PC-3 (cell line): ENCODE measurements at regions not wholly inside any gene's neighbourhood (a gene's known extent, or its start where the extent isn't known, plus 50 kb on each side); places are given as distances from the start of the nearest gene placed in this dataset.

Experiments used
- ATAC-seq: fragments of 200-7000 bp; cut with Tn5 transposase; 2 replicates; pipeline ENCODE4 v1.9.1; 2020; ENCODE audit warnings: mild to moderate bottlenecking, moderate library complexity
- BruUV-seq: library from RNA; stranded (reverse); fragments of 400-500 nt; replicated peaks from 2 replicates; lab custom pipeline; 2021; lab: Mats Ljungman, UMichigan
- CTCF ChIA-PET: fragments of 300-600 bp; sonication (Branson Sonifier 250); formaldehyde crosslinking; loops from one replicate; lab custom pipeline; 2022; ENCODE audit warnings: antibody characterized with exemption; lab: Charles Lee
- POLR2A ChIA-PET: fragments of 300-600 bp; sonication (Branson Sonifier 250); formaldehyde crosslinking; loops from one replicate; lab custom pipeline; 2022; ENCODE audit warnings: antibody characterized with exemption; ENCODE audit not compliant: unreplicated experiment; lab: Charles Lee
- DNase-seq: peaks from one replicate; pipeline ENCODE4 v3.0.0-alpha.2; 2015
- H2AFZ ChIP-seq: fragments of 300-600 bp; sonication (generic); 2 replicates; pipeline ENCODE4 v1.6.0; 2016; ENCODE audit warnings: antibody characterized with exemption, low read length
- H3F3A ChIP-seq: fragments of 300-600 bp; sonication (generic); one replicate; pipeline ENCODE4 v1.6.0; 2017; ENCODE audit warnings: antibody characterized with exemption, low read length, control low read depth, mild to moderate bottlenecking; ENCODE audit not compliant: unreplicated experiment
- H3K27ac ChIP-seq: fragments of 300-600 bp; sonication (generic); 2 replicates; pipeline ENCODE4 v1.5.1; 2016; ENCODE audit warnings: mild to moderate bottlenecking, low read length
- H3K27me3 ChIP-seq: fragments of 300-600 bp; sonication (generic); 2 replicates; pipeline ENCODE4 v1.6.1; 2016; ENCODE audit warnings: low read length, mixed read lengths
- H3K36me3 ChIP-seq: fragments of 300-600 bp; sonication (generic); 2 replicates; pipeline ENCODE4 v1.6.1; 2016; ENCODE audit warnings: low read depth, mixed run types, low read length, mixed read lengths
- H3K4me1 ChIP-seq: fragments of 300-600 bp; sonication (generic); 2 replicates; pipeline ENCODE4 v1.5.1; 2016; ENCODE audit warnings: low read length; ENCODE audit not compliant: insufficient read depth
- H3K4me2 ChIP-seq: fragments of 300-600 bp; sonication (generic); 2 replicates; pipeline ENCODE4 v1.6.0; 2016; ENCODE audit warnings: low read length
- H3K4me3 ChIP-seq: fragments of 300-600 bp; sonication (generic); 2 replicates; pipeline ENCODE4 v1.5.1; 2016; ENCODE audit warnings: mild to moderate bottlenecking, low read length, mixed read lengths
- H3K79me2 ChIP-seq: fragments of 300-600 bp; sonication (generic); 2 replicates; pipeline ENCODE4 v1.6.1; 2017; ENCODE audit warnings: low read length, mixed read lengths
- H3K9ac ChIP-seq: fragments of 300-600 bp; sonication (generic); 2 replicates; pipeline ENCODE4 v1.6.0; 2016; ENCODE audit warnings: mild to moderate bottlenecking, low read length
- H3K9me2 ChIP-seq: fragments of 300-600 bp; sonication (generic); replicated peaks from 2 replicates; pipeline ENCODE4 v1.6.1; 2016; ENCODE audit warnings: mixed run types, low read length, mixed read lengths
- H3K9me3 ChIP-seq: fragments of 300-600 bp; sonication (generic); 2 replicates; pipeline ENCODE4 v1.6.1; 2016; ENCODE audit warnings: low read length, mixed read lengths
- H4K20me1 ChIP-seq: fragments of 300-600 bp; sonication (generic); 2 replicates; pipeline ENCODE4 v1.6.1; 2016; ENCODE audit warnings: low read length, mixed read lengths
- CTCF ChIP-seq: fragments of 300-600 bp; sonication (generic); conservative IDR thresholded peaks from 2 replicates; pipeline ENCODE4 v1.5.1; 2017; ENCODE audit warnings: antibody characterized with exemption, low read depth, mild to moderate bottlenecking, low read length
- EZH2 ChIP-seq: fragments of 300-600 bp; sonication (generic); IDR thresholded peaks from one replicate; pipeline ENCODE4 v1.6.1; 2017; ENCODE audit warnings: antibody characterized with exemption, mild to moderate bottlenecking, low read length; ENCODE audit not compliant: unreplicated experiment
- EZH2phosphoT487 ChIP-seq: fragments of 300-600 bp; sonication (generic); IDR thresholded peaks from 2 replicates; pipeline ENCODE4 v1.6.1; 2018; ENCODE audit warnings: mild to moderate bottlenecking, antibody characterized with exemption, low read length, borderline replicate concordance
- intact Hi-C: fragments of 100-400 bp; cut with micrococcal nuclease; formaldehyde crosslinking; loops from 2 replicates; pipeline ENCODE4 v1.9.0; 2023

DNA sequence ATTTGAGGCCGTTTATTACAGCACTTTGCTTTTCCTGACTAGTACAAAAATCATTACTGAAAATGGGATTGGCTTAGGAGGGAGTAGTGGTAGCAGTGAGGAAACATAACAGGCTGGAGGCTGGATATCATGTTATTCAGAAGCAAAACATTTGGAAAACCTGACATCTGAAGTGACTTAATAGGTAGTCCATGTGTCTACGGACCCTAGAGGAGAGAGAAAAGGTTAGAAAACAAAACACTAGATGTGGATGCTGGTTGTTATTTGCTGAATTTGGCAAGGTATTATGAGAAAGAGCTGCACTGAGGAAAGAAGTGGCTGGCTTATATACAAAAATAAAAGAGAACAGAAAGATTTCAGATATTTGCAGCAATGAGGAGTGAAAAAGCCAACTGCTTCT is 139.9 kb downstream of the MEX3B start:
- no peaks in the 10 kb centered on the region for H3K79me2 ChIP-seq
- DNase-seq (no peak), ATAC-seq (no peak)
- intact Hi-C loops = no loop called here
- no peaks in the 10 kb centered on the region for H3K9me2 ChIP-seq
- H3K4me2 ChIP-seq = no peak overlapping the region
- H3K36me3 ChIP-seq = no peaks in the 10 kb centered on the region
- TF ChIP-seq EZH2 (no peak), CTCF (no peak), EZH2phosphoT487 (no peak)
- H3K27ac ChIP-seq = no peak overlapping the region
- BruUV-seq = no TSS peak
- no peaks in the 10 kb centered on the region for H3F3A ChIP-seq
- CTCF ChIA-PET = no interaction called here
- 0 out of 2 replicates have a peak, but pooled peaks cover 3% of the 10 kb centered on the region for H3K4me1 ChIP-seq
- H4K20me1 ChIP-seq = no peaks in the 10 kb centered on the region
- H3K4me3 ChIP-seq = no peak overlapping the region
- H2AFZ ChIP-seq = no peak overlapping the region
- H3K9ac ChIP-seq = no peak overlapping the region
- POLR2A ChIA-PET = no interaction called here
- H3K9me3 ChIP-seq = no peaks in the 10 kb centered on the region
- 0 out of 2 replicates have a peak, but pooled peaks cover 4% of the 10 kb centered on the region for H3K27me3 ChIP-seq

DNA sequence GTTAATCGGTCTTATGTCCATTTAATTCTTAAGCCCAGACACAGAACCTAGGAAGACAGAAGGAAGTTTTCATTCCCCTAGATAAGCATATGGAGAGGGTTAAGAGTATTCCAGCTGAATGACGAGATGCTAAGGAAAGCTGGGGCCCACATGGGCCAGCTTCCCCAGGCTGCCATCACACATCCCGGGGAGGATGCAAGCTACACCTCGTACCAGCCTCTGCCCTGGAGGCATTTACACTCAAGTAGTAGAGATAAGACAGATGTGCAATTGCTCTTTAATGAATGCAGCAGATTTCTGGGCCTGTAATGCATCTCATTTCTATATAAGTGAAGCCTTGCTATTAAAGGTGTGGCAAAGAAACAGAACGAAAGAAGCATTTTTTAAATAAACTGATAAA is 144.5 kb downstream of the MEX3B start:
- H3K36me3 ChIP-seq = no peaks in the 10 kb centered on the region
- ChIA-PET CTCF (no interaction called here), POLR2A (no interaction called here)
- no TSS peak for BruUV-seq
- H3K27me3 ChIP-seq = peaks cover 15% of the 10 kb centered on the region
- no peak for ATAC-seq
- TF ChIP-seq EZH2 (no peak), EZH2phosphoT487 (no peak), CTCF (no peak)
- no peaks in the 10 kb centered on the region for H4K20me1 ChIP-seq
- H3K9me3 ChIP-seq = no peaks in the 10 kb centered on the region
- no peaks in the 10 kb centered on the region for H3K79me2 ChIP-seq
- DNase-seq = no peak
- no peaks in the 10 kb centered on the region for H3K9me2 ChIP-seq
- H2AFZ ChIP-seq = no peak overlapping the region
- no peaks in the 10 kb centered on the region for H3F3A ChIP-seq
- no peak overlapping the region for H3K27ac ChIP-seq
- intact Hi-C loops = no loop called here
- H3K9ac ChIP-seq = no peak overlapping the region
- no peak overlapping the region for H3K4me3 ChIP-seq
- no peaks in the 10 kb centered on the region for H3K4me1 ChIP-seq
- H3K4me2 ChIP-seq = no peak overlapping the region

- ATAC-seq = no peak
- CTCF ChIA-PET = no interaction called here
Observed at GRCh38 chr15:81899730-81900129, 146.1 kb downstream of the MEX3B start.

More at GRCh38 chr15:81899730-81900129, 146.1 kb downstream of the MEX3B start:
- Histone ChIP-seq H3K79me2 (no peaks in the 10 kb centered on the region), H3K9me3 (no peaks in the 10 kb centered on the region), H3K9me2 (no peaks in the 10 kb centered on the region), H3K4me2 (no peak overlapping the region), H3F3A (no peaks in the 10 kb centered on the region), H3K36me3 (no peaks in the 10 kb centered on the region), H3K4me1 (no peaks in the 10 kb centered on the region), H3K27me3 (peaks cover 13% of the 10 kb centered on the region), H3K4me3 (no peak overlapping the region), H2AFZ (no peak overlapping the region), H3K27ac (no peak overlapping the region), H4K20me1 (no peaks in the 10 kb centered on the region), H3K9ac (no peak overlapping the region)
- intact Hi-C loops = no loop called here
- POLR2A ChIA-PET = no interaction called here
- no peak for DNase-seq
- no TSS peak for BruUV-seq
- TF ChIP-seq EZH2phosphoT487 (no peak), CTCF (no peak), EZH2 (no peak)
